NCI-H526 treated with DMSO at 0.1 percent for 48 hours (cell line): ENCODE measurements at regions not wholly inside any gene's neighbourhood (a gene's known extent, or its start where the extent isn't known, plus 50 kb on each side); places are given as distances from the start of the nearest gene placed in this dataset.
"Not testable (repeated sequence)": the region's sequence is repeated elsewhere in the genome, so short reads cannot be mapped to it uniquely, and the experiment has no call there.

Experiments
- DNase-seq: peaks from one replicate; lab custom pipeline; 2025; lab: John Stamatoyannopoulos, UW

DNA sequence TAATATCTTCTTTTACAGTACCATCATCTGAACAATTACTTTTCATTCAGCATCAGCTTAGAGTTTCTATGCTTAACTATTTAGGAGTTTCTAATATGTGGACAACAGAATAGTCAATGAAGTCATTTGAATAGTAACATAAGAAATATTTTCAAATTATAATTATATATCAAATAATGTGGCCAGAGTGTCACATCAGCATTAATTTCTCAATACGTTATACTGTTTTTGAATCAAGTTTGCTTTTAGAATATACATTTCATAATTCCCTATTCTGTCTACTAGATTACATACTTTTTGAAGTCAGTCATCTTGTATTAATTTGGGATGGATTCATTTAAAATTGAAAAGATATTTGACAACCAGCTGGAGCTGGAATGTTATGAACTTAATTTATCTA is 677.4 kb upstream of the PABPC4L start:
- DNase-seq, result no peak

DNA sequence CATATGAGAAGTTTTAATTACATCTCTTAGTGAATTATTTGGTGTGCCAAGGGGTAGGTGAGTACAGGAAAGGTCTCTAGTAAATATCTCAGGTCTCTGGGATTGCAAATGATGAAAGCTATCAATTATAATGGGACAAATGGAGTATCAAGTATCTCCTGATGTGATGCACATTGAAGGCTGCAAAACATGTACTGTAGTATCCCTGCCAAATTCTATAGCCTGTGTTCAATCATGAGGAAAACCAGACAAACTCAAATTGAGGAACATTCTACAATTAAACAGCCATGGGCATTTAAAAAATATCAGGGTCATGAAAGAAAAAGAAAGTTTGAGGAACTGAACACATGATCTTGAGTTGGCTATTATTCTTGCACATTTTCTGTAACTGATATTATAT is 665.4 kb upstream of the PABPC4L start:
- DNase-seq, result no peak

DNA sequence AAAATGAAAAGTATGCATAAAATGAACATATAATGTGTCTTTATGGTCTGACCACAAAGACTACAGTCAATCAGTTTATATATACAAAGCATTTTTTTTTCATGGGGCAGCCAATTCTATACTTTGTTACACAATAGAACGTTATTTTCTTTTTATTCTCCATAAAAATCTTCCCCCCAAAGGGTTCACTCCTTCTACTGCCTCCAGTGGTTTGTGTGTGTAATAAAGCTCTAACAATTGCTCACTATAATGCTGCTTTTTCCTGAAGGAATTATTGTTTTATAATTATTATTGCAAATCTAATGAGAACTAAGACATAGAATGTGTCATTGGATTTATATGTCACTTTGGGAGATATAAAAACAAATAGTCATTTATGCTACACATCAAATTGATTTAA is 664.1 kb upstream of the PABPC4L start:
- no peak for DNase-seq

DNA sequence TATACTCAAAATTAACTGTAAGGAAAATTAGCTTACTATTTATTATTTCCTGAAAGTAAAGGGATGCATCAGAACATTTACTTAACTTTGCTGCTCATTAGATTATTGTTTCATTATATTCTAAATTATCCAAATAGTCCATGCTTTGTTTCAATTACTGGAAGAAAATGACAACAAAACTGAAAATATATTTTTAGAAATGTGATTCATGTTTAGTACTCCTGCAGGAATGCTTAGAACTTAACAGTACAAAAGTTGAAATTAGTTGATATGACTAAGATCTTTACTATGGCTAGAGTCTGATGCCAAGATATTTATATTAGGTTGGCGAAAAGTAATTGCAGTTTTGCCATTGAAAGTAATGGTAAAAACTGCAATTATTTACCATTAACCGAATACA is 660.5 kb upstream of the PABPC4L start:
- DNase-seq, result no peak

DNA sequence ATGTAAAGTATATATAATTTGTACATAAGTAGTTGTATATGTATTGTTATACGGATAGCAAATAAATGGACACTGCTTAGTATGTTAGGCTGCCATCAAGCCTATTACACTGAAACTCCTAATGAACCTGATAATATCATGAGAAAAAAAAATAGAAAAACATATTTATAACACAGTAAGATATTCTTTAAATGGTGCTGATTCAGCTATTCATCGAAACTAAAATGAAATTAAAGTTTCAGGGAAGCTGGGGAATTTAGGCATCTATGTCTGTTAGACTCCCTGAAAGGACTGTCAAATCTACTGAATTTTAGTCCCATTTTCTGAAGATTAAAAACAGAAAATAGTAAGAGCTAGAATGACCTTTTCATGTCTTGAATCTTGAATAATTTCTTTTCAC is 647.1 kb upstream of the PABPC4L start:
- no peak for DNase-seq

DNA sequence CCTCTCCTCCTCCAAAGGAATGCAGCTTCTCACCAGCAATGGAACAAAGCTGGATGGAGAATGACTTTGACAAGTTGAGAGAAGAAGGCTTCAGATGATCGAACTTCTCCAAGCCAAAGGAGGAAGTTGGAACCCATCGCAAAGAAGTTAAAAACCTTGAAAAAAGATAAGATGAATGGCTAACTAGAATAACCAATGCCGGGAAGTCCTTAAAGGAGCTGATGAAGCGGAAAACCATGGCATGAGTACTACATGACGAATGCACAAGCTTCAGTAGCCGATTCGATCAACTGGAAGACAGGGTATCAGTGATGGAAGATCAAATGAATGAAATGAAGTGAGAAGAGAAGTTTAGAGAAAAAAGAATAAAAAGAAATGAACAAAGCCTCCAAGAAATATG is 629.2 kb upstream of the PABPC4L start:
- not testable (repeated sequence) for DNase-seq

DNA sequence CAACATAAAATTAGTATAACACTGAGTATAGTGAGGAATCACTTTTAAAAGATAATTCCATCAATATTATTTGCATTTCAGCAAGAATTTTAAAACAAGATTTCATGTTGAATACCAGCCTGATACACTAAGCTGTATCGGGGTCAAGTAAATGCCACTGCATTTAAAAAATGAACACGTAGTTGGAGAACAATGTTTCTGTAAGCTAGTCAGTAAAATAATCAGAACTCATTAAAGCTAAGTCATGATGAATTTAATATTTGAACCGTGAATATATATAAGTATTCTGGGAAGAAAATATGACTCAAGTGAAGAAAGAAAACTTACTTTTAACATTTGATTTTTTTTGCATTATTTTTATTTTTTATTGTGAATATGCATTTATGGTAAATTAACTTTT is 611.0 kb upstream of the PABPC4L start:
- DNase-seq, result no peak

DNA sequence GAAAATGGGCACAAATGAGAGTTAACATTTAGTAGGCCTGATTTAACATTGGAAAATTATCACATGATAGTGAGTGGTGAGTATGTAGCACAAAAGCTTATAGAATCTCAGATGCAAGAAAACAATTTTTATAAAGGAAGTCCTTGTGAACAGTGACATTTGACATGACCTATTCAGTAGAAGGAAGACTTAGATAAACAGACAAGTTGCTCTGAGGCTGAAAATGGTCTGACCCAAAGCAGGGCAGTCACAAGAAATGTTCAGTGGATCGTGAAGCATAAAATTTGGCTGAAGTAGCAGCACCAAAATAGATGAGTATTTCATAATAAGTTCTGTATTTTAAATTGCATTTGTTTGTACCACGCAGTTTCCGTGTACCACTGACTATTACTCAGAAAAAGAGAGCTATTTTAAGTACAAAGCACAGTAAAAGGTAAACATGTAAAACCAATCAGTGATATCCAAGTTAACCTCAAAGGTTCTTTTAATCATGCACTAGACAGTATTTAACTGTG is 605.7 kb upstream of the PABPC4L start:
- no peak for DNase-seq

DNA sequence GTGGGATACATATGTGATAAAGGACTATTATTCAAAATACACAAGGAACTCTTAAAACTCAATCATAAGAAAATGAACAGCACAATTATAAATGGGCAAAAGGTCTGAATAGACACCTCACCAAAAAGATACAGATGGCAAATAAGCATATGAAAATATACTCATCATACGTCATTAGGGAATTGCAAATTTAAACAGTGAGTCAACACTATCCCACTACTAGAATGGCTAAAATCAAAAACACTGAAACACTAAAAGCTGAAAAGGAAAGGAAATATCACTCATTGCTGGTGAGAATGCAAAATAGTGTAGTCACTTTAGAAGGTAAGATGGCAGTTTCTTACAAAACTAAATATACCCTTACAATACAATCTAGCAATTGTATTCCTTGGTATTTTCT is 597.0 kb upstream of the PABPC4L start:
- DNase-seq, result no peak

DNA sequence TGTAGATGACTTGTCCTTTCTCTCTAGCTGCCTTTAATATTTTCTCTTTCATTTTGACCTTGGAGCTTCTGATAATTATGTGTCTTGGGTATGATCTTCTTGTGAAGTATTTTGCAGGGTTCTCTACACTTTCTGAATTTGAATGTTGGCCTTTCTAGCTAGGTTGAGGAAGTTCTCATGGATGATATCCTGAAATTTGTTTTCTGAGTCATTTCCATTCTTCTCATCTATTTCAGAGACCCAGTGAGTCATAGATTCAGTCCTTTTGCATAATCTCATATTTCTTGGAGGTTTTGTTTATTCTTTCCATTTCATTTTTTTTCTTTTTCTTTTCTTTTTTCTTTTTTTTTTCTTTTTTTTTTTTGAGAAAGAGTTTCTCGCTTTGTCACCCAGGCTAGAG is 585.7 kb upstream of the PABPC4L start:
- DNase-seq, result no peak

DNA sequence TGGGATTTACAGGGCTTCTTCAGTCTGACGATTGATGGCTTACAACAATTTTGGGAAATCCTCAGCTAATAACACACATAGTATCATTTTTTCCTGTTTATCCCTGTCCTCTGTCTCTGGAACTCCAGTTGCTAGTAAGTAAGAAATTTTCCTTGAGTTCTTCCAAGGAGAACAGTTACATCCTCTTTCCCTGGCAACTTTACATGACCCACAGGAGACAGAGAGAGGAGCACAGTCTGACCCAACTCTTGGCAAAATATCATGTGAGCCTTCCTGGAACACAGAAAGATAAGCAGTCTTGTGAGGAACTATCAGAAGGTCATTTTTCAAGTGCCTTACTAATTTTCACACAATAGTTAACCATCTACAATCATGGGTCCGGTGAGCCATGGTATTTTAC is 578.7 kb upstream of the PABPC4L start:
- DNase-seq, result peak; percentile 12

DNA sequence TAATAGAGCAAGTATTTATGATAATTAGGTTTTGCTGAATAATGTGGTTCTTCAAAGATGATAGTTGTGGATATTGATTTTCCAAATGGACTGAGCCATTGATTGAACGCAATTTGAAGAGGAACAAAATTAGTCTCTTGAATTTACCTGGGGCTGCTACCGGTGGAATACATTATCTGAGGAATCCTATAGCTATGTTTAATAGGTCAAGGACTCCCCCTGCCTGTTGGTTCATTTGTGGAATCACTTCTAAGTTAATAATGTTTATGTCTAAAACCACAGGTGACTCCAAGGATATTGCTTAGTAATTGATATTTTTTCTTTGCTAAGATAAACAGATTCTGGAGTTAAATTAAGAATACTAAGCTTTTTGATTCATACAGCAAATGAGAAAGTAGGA is 576.0 kb upstream of the PABPC4L start:
- no peak for DNase-seq

DNA sequence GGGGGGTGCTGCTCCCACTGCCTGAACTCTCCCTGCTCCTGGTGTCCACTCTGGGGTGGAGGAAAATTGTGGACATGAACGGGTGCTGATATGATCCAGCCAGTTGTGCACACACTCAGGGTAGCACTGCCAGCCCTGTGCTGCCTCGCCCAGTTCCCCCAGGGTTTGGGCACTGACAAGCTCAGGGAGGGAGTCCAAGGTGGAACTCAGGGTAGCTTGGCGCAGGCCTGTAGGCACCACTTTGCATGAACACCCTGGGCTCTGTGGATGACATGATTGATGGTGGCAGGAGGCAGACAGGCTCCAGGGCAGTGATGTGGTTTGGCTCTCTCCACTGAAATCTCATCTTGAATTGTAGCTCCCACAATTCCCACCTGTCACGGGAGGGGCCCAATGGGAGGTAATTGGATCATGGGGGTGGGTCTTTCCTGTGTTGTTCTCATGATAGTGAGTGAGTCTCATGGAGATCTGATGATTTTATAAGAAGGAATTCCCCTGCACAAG is 572.0 kb upstream of the PABPC4L start:
- DNase-seq, result no peak

DNA sequence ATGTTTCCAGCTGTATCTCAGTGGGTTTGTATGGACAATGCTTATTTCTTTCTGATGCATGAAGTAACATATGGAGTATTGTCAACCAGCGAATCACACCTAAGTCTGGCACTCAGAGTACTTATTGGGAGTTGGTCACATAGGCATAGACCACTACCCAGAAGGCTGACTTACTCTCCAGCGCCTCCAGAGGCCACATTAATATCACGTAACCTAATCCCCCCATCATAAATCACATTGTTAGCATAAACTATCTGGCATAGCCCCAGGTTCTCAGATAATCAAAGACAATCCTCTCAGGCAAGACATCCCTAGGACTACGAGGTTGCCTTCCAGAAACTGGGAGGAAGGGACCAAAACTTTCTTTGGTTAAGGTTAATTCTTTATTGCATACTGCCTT is 560.5 kb upstream of the PABPC4L start:
- DNase-seq, result no peak

DNA sequence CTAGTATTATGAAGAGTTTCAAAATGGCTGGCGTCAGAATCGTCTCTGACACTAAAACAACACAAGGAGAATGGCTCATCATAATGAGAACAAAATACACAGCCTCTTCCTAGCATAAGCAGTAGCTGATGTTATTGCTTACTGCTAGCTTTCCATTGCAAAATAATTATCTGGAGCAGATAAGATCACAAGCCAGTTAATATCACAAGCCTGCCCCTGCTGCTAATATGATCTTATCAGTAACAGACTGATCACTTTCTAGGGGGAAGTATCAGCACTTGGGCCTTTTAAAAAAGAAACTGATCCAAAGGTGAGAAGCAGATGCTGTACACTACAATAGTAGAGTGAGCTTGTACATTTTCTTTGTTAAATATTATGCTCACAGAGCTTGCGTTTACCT is 554.8 kb upstream of the PABPC4L start:
- no peak for DNase-seq

DNA sequence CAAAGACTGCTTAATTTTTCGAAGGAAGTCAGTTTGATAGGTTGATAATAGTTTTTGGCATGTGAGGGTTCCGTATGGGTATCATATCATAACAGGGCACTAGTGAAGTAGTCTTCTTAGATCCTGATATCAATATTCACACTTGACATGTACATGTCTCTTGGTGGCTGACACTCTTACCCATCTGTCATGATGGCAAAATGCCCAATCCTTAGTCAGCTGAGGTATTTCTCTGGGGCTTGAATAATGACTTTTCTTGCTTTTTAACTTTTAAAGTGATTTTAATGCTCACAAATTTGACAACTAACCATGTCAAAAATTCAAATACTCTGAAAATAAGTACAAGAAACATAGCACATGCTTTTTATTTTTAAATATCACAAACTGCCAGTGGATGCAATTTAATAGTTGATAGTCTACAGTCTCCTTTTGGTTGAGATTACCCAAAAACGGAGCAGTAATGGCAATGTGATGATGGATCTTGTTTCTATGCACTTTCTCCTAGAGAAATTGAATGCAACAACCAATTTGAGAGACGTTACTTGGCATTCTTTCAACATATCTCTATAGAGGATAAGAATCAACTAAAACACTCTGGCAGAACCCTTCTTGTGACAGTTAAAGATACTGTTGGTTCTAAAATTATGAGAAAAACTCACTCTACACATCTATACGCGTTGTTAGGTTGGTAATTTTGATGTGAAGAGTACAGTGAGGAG is 552.9 kb upstream of the PABPC4L start:
- DNase-seq, result no peak

DNA sequence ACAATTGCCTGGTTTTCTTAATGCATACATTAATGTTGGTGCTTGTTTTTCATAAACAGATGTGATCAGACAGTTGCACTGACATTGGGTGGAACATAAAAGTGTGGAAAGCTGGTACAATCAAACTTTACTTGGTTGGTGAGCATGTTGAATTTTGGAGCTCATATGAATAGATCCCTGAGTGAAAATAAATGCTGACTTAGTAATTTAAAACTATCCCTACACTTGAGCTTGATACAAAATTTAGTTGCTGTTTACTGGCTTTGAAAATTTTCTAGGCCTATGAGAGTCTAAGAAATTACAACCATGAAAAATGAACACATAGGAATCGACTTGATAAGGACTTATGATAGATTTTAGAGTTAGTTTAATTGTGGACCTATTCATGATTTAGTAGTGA is 551.8 kb upstream of the PABPC4L start:
- DNase-seq, result no peak

DNA sequence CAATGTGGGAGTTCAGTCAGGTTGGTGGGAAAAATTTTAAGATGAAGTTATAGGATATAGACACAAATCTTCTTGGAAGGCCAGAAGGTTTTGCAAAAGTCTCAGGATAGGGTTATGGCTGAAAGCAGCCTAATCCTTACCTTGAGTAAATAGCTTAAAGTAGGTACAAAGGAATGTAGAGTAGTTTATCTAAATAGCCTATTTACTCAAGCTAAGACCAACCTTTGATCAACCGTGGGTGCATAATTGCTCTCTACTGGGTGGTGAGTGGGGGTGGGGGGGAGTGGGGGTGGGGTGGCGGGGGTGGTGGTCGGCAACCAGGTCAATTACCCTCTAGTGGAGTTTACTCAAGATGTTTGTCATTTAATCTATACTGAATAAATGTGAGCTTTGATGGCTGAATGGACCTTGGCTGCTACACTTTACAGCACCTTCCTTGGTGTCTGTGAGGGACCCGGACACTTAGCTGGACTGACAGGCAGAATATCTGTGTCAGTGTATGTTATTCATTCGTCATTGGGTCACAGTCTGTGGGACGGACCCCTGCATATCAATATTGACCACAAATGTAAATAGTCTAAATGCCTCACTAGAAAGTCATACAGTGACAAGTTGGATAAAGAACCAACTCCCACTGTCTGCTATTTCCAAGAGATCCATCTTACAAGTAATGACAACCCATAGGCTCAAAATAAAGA is 545.7 kb upstream of the PABPC4L start:
- DNase-seq, result no peak

DNA sequence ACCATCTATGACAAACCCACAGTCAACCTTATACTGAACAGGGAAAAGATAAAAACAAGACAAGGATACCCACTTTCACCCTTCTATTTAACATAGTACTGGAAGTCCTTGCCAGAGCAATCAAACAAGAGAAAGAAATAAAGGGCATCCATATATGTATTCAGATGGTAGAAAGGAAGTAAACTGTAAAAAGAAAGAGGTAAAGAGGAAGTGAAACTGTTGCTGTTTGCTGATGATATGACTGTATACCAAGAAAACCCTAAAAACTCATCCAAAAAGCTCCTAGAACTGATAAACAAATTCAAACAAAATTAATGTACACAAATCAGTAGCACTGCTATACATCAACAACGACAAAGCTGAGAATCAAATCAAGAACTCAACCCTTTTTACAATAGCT is 538.7 kb upstream of the PABPC4L start:
- DNase-seq, result no peak

DNA sequence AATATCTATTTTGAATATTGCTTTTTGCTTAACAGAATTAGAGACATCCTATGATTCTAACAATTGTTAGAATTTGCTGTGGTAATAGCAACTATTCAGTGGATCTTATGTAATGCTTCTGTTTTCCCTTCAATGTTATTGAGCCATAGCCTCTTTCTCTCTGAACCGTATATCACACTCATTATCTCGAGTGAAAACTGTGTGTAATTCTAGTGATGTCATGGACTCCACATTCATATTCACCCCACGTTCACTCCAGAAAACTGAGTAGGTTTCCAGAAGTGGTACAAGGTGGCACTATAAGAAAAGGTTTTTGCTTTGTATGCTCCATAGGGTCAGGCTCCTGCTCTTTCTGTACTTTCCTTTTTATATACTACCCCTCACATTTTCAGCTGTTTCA is 534.3 kb upstream of the PABPC4L start:
- no peak for DNase-seq

DNA sequence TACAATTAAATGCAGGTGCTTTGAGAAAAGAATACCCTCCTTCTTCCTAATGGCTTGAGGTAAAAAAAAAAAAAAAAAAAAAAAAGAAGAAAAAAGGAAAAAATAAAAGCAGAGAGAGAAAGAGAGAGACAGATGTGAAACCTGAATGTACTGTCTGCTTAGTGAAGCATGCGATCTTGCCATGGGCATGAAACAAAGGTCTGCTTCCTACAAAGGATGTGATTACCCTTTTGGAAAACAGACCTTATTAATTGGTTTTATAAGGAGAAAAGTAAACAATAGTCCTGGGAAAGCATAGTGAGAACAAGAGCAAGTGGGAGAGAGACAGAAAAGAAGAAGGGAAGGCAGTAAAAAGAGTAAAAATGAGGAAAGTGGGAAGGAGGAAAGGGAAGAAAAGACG is 526.1 kb upstream of the PABPC4L start:
- no peak for DNase-seq

DNA sequence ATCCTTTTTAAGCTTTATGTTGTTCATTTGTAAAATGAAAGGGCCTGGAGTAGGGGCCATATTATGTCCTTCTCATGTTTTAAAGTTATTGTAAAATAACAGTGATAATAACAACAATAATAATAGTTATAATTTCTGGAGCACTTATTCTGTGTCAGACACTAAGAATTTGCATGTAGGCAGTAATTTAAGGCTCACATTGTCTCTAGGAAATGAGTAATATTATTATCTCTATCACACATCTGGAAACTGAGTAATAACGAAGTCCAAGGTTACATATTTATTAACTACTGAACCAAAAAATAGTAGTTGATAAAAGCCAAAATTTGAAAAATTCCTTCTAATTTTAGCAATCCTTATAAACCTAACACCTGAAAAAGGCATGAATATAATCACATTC is 520.7 kb upstream of the PABPC4L start:
- DNase-seq, result no peak

DNA sequence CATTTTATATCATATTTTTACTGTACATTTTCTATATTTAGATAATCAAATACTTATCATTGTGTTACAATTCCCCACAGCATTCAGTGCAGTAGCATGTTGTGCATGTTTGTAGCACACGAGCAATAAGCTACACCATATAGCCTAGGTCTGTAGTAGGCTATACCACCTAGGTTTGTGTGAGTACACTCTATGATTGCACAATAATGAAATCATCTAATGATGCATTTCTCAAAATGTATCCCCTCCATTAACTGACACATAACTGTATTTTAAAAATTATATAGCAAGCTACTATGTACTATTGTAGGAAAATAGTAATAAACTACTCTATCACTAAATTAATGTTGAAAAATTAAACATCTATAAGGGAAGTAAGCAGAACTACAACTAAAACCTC is 518.4 kb upstream of the PABPC4L start:
- DNase-seq, result no peak

DNA sequence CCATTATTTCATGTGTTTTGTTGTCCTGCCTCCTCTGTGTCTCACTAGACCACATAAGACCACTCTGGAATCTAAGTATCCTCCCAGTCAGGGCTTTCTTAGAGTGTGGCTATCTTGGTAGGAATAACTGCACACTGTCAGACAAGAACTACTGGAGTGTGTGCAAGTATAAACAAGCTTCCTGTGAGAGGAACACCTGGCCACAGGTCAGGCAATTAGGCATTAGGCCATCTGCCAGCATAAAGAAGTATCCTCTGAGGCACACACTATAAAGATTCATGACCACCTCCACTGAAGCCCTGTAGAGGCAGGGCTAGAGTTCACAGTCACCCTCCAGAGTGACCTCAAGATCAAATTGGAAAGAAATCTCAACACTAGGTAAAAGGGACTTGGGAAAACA is 507.0 kb upstream of the PABPC4L start:
- DNase-seq, result no peak
